WERI-Rb-1 (cell line): ENCODE measurements at regions not wholly inside any gene's neighbourhood (a gene's known extent, or its start where the extent isn't known, plus 50 kb on each side); places are given as distances from the start of the nearest gene placed in this dataset.

Experiments used
- DNase-seq: peaks from one replicate; pipeline ENCODE4 v3.0.0-alpha.2; 2020
- H3K27ac ChIP-seq: fragments of 250-450 bp; sonication (Bioruptor Pico); 2 replicates; pipeline ENCODE4 v1.5.1; 2020; ENCODE audit warnings: mild to moderate bottlenecking, moderate library complexity
- H3K27me3 ChIP-seq: fragments of 250-450 bp; sonication (Bioruptor Pico); 2 replicates; pipeline ENCODE4 v1.5.1; 2021; ENCODE audit warnings: mild to moderate bottlenecking, low read depth, moderate library complexity; ENCODE audit not compliant: insufficient read depth, severe bottlenecking
- H3K36me3 ChIP-seq: fragments of 250-450 bp; sonication (Bioruptor Pico); 2 replicates; pipeline ENCODE4 v1.5.1; 2020; ENCODE audit warnings: mild to moderate bottlenecking, moderate library complexity
- H3K4me3 ChIP-seq: 2 replicates; pipeline ENCODE4 v1.5.1; 2011; ENCODE audit warnings: low read depth, mild to moderate bottlenecking, control low read depth, low read length
- H3K9me3 ChIP-seq: fragments of 250-450 bp; sonication (Bioruptor Pico); 2 replicates; pipeline ENCODE4 v1.5.1; 2021; ENCODE audit warnings: mild to moderate bottlenecking, moderate library complexity; ENCODE audit not compliant: severe bottlenecking
- CTCF ChIP-seq: IDR thresholded peaks from 2 replicates; pipeline ENCODE4 v1.5.1; 2011; ENCODE audit warnings: low read depth, mild to moderate bottlenecking, control low read depth, inconsistent platforms, low read length

- no peak for TF ChIP-seq CTCF
- no peak overlapping the region for H3K4me3 ChIP-seq
- no peaks in the 10 kb centered on the region for H3K9me3 ChIP-seq
- no peaks in the 10 kb centered on the region for H3K36me3 ChIP-seq
- no peaks in the 10 kb centered on the region for H3K27me3 ChIP-seq
- no peak for DNase-seq
- no peak overlapping the region for H3K27ac ChIP-seq
Measured at GRCh38 chr6:91105532-91105931, 518.7 kb upstream of the MAP3K7 start.

- no peaks in the 10 kb centered on the region for H3K27me3 ChIP-seq
- H3K27ac ChIP-seq, result no peak overlapping the region
- no peak for TF ChIP-seq CTCF
- DNase-seq, result no peak
- no peaks in the 10 kb centered on the region for H3K9me3 ChIP-seq
- no peaks in the 10 kb centered on the region for H3K36me3 ChIP-seq
- no peak overlapping the region for H3K4me3 ChIP-seq
Measured at GRCh38 chr6:91099479-91099878, 512.6 kb upstream of the MAP3K7 start.

GRCh38 chr6:91098006-91098405, 511.1 kb upstream of the MAP3K7 start:
- no peaks in the 10 kb centered on the region for H3K9me3 ChIP-seq
- H3K4me3 ChIP-seq, result no peak overlapping the region
- TF ChIP-seq CTCF, result no peak
- H3K36me3 ChIP-seq, result no peaks in the 10 kb centered on the region
- H3K27me3 ChIP-seq, result no peaks in the 10 kb centered on the region
- H3K27ac ChIP-seq, result no peak overlapping the region
- no peak for DNase-seq

GRCh38 chr6:91097364-91097763, 510.5 kb upstream of the MAP3K7 start:
- DNase-seq, result no peak
- no peak for TF ChIP-seq CTCF

GRCh38 chr6:91094806-91095475, 508.1 kb upstream of the MAP3K7 start:
- H3K36me3 ChIP-seq, result no peaks in the 10 kb centered on the region
- H3K27ac ChIP-seq, result no peak overlapping the region
- no peak for TF ChIP-seq CTCF
- no peaks in the 10 kb centered on the region for H3K9me3 ChIP-seq
- no peak for DNase-seq
- no peak overlapping the region for H3K4me3 ChIP-seq
- no peaks in the 10 kb centered on the region for H3K27me3 ChIP-seq

More at GRCh38 chr6:91097364-91097763, 510.5 kb upstream of the MAP3K7 start:
- Histone ChIP-seq H3K9me3 (no peaks in the 10 kb centered on the region), H3K36me3 (no peaks in the 10 kb centered on the region), H3K27ac (no peak overlapping the region), H3K27me3 (no peaks in the 10 kb centered on the region), H3K4me3 (no peak overlapping the region)

GRCh38 chr6:91094341-91094740, 507.5 kb upstream of the MAP3K7 start:
- no peaks in the 10 kb centered on the region for H3K9me3 ChIP-seq

More at GRCh38 chr6:91094341-91094740, 507.5 kb upstream of the MAP3K7 start:
- no peaks in the 10 kb centered on the region for H3K27me3 ChIP-seq
- no peak overlapping the region for H3K4me3 ChIP-seq
- no peak for TF ChIP-seq CTCF
- H3K36me3 ChIP-seq, result no peaks in the 10 kb centered on the region
- DNase-seq, result no peak
- no peak overlapping the region for H3K27ac ChIP-seq
